A549 (cell line): ENCODE measurements at regions not wholly inside any gene's neighbourhood (a gene's known extent, or its start where the extent isn't known, plus 50 kb on each side); places are given as distances from the start of the nearest gene placed in this dataset.

Source experiments
- ATOH8 ChIP-seq: fragments of 250-450 bp; sonication (Bioruptor Pico); IDR thresholded peaks from 2 replicates; pipeline ENCODE4 v1.5.0; 2020; ENCODE audit warnings: low read depth, mild to moderate bottlenecking, moderate library complexity
- CHD2 ChIP-seq: fragments of 150-350 bp; IDR thresholded peaks from 2 replicates; pipeline ENCODE4 v1.6.1; 2014; ENCODE audit warnings: low read length; ENCODE audit not compliant: partially characterized antibody
- EHF ChIP-seq: fragments of 250-450 bp; sonication (Bioruptor Pico); IDR thresholded peaks from 2 replicates; pipeline ENCODE4 v1.5.0; 2020; ENCODE audit warnings: mild to moderate bottlenecking
- EP300 ChIP-seq, 2 experiments: fragments of >200 bp; sonication (Bioruptor Twin); formaldehyde crosslinking; IDR thresholded peaks; 2 replicates in 1 of 2; 3 replicates in 1 of 2; pipeline ENCODE4 v1.6.1; 2016 to 2017
- JUNB ChIP-seq: fragments of >200 bp; sonication (Bioruptor Twin); formaldehyde crosslinking; IDR thresholded peaks from 2 replicates; pipeline ENCODE4 v1.6.1; 2016
- MAFK ChIP-seq: fragments of 450-650 bp; IDR thresholded peaks from 2 replicates; pipeline ENCODE4 v1.6.1; 2014; ENCODE audit not compliant: partially characterized antibody
- POLR2A ChIP-seq: IDR thresholded peaks from 2 replicates; pipeline ENCODE4 v1.6.1; 2012; ENCODE audit warnings: mild to moderate bottlenecking, low read length
- RCOR1 ChIP-seq: fragments of 150-350 bp; IDR thresholded peaks from 2 replicates; pipeline ENCODE4 v1.6.1; 2014; ENCODE audit warnings: antibody characterized with exemption, low read length, low read depth
- RFX5 ChIP-seq: fragments of 450-650 bp; IDR thresholded peaks from 2 replicates; pipeline ENCODE4 v1.7.1; 2014; ENCODE audit warnings: antibody characterized with exemption, mild to moderate bottlenecking, moderate library complexity
- TF ChIP-seq, protein P1 (sequence below): fragments of >200 bp; sonication (Bioruptor Twin); formaldehyde crosslinking; IDR thresholded peaks from 3 replicates; pipeline ENCODE4 v1.5.1; 2016
- TF ChIP-seq, protein P2 (sequence below): IDR thresholded peaks from 2 replicates; pipeline ENCODE4 v1.6.1; 2012
- TF ChIP-seq, protein P3 (sequence below): IDR thresholded peaks from 2 replicates; pipeline ENCODE4 v1.6.1; 2012

- TF ChIP-seq, protein P1, sequence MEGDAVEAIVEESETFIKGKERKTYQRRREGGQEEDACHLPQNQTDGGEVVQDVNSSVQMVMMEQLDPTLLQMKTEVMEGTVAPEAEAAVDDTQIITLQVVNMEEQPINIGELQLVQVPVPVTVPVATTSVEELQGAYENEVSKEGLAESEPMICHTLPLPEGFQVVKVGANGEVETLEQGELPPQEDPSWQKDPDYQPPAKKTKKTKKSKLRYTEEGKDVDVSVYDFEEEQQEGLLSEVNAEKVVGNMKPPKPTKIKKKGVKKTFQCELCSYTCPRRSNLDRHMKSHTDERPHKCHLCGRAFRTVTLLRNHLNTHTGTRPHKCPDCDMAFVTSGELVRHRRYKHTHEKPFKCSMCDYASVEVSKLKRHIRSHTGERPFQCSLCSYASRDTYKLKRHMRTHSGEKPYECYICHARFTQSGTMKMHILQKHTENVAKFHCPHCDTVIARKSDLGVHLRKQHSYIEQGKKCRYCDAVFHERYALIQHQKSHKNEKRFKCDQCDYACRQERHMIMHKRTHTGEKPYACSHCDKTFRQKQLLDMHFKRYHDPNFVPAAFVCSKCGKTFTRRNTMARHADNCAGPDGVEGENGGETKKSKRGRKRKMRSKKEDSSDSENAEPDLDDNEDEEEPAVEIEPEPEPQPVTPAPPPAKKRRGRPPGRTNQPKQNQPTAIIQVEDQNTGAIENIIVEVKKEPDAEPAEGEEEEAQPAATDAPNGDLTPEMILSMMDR = no peak
- TF ChIP-seq RCOR1 (no peak), RFX5 (no peak), EHF (CRISPR knock-in tag) (no peak), CHD2 (no peak), POLR2A (no peak), EP300 (IDR thresholded peaks at IDR 0.05) (no peak), ATOH8 (CRISPR knock-in tag) (no peak), MAFK (no peak), JUNB (no peak)
- TF ChIP-seq, protein P2, sequence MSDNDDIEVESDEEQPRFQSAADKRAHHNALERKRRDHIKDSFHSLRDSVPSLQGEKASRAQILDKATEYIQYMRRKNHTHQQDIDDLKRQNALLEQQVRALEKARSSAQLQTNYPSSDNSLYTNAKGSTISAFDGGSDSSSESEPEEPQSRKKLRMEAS = no peak
- TF ChIP-seq, protein P3, sequence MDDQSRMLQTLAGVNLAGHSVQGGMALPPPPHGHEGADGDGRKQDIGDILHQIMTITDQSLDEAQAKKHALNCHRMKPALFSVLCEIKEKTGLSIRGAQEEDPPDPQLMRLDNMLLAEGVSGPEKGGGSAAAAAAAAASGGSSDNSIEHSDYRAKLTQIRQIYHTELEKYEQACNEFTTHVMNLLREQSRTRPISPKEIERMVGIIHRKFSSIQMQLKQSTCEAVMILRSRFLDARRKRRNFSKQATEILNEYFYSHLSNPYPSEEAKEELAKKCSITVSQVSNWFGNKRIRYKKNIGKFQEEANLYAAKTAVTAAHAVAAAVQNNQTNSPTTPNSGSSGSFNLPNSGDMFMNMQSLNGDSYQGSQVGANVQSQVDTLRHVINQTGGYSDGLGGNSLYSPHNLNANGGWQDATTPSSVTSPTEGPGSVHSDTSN = no peak
These were observed 103.6 kb upstream of the BARHL2 start for GRCh38 chr1:90820745-90821144.
